SK-MEL-5 (cell line): ENCODE measurements at regions not wholly inside any gene's neighbourhood (a gene's known extent, or its start where the extent isn't known, plus 50 kb on each side); places are given as distances from the start of the nearest gene placed in this dataset.

Experiments used
- DNase-seq: peaks from one replicate; pipeline ENCODE4 v3.0.0-alpha.2; 2016; ENCODE audit warnings: low read depth, low spot score
- in situ Hi-C: cut with HindIII; loops from 2 replicates; pipeline ENCODE4 v1.10.0; 2016; ENCODE audit warnings: low sequenced_read_pairs, high pct_unique_total_duplicates, low pct_unique_long_range_greater_than_20kb

GRCh38 chrX:141759238-141759637, 60.7 kb upstream of the SPANXD start:
- in situ Hi-C loops = no loop called here
- no peak for DNase-seq

GRCh38 chrX:141760761-141761160, 62.2 kb upstream of the SPANXD start:
- in situ Hi-C loops = no loop called here
- DNase-seq = peak; percentile 12

DNA sequence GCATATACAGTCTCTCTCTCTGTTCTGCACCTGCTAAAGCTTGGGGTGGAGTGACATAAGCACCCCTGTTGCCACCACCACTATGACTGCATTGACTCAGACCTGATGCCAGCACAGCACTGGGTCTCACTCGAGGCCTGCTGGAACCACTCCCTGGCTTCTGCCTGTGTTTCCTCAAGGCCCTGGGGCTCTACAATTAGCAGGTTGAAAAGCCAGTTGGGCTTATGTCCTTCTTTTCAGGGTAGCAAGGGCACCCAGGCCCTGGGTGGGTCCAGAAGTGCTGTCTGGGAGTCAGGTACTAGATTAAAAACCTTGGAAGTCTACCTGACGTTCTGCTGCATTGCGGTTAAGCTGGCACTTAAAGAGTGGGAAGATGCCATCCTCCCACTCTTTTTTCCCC, 50.5 kb upstream of the MAGEC3 start:
- in situ Hi-C loops = no loop called here
- no peak for DNase-seq
